PC-9 (cell line): ENCODE measurements at regions not wholly inside any gene's neighbourhood (a gene's known extent, or its start where the extent isn't known, plus 50 kb on each side); places are given as distances from the start of the nearest gene placed in this dataset.

Source experiments
- BruUV-seq: library from RNA; stranded (reverse); fragments of 400-500 nt; replicated peaks from 2 replicates; lab custom pipeline; 2021; lab: Mats Ljungman, UMichigan
- CTCF ChIA-PET: fragments of 300-600 bp; sonication (Branson Sonifier 250); formaldehyde crosslinking; loops from one replicate; lab custom pipeline; 2022; ENCODE audit warnings: antibody characterized with exemption; lab: Charles Lee
- POLR2A ChIA-PET: fragments of 300-600 bp; sonication (Branson Sonifier 250); formaldehyde crosslinking; loops from one replicate; lab custom pipeline; 2022; ENCODE audit warnings: antibody characterized with exemption; ENCODE audit not compliant: unreplicated experiment; lab: Charles Lee
- DNase-seq, 2 experiments: peaks; one replicate each; pipeline versions ENCODE4 v3.0.0 to v3.0.0-alpha.2; 2015 to 2022; ENCODE audit warnings: mixed read lengths in 1 of 2
- H2AFZ ChIP-seq: fragments of 200-600 bp; sonication (generic); 2 replicates; pipeline ENCODE4 v1.8.1; 2017; ENCODE audit warnings: antibody characterized with exemption
- H3F3A ChIP-seq: fragments of 200-600 bp; sonication (generic); 2 replicates; pipeline ENCODE4 v1.8.1; 2017; ENCODE audit warnings: antibody characterized with exemption, mild to moderate bottlenecking, low read depth; ENCODE audit not compliant: insufficient read depth
- H3K27ac ChIP-seq: fragments of 200-600 bp; sonication (generic); 2 replicates; pipeline ENCODE4 v1.6.1; 2016; ENCODE audit warnings: mixed run types
- H3K27me3 ChIP-seq: fragments of 200-600 bp; sonication (generic); 2 replicates; pipeline ENCODE4 v1.6.1; 2016; ENCODE audit warnings: low read depth, mixed run types; ENCODE audit not compliant: insufficient read depth
- H3K36me3 ChIP-seq: fragments of 200-600 bp; sonication (generic); 2 replicates; pipeline ENCODE4 v1.6.1; 2016; ENCODE audit warnings: low read depth, mixed run types
- H3K4me1 ChIP-seq: fragments of 200-600 bp; sonication (generic); replicated peaks from 2 replicates; pipeline ENCODE4 v1.6.1; 2016; ENCODE audit warnings: mixed run types; ENCODE audit not compliant: insufficient read depth
- H3K4me2 ChIP-seq: fragments of 200-600 bp; sonication (generic); 2 replicates; pipeline ENCODE4 v1.6.1; 2017; ENCODE audit warnings: mixed run types
- H3K4me3 ChIP-seq: fragments of 200-600 bp; sonication (generic); 2 replicates; pipeline ENCODE4 v1.6.1; 2016; ENCODE audit warnings: mixed run types
- H3K79me2 ChIP-seq: fragments of 200-600 bp; sonication (generic); 2 replicates; pipeline ENCODE4 v1.6.1; 2017; ENCODE audit warnings: low read depth, mixed run types
- H3K9me2 ChIP-seq: fragments of 200-600 bp; sonication (generic); 2 replicates; pipeline ENCODE4 v1.8.1; 2017; ENCODE audit warnings: mild to moderate bottlenecking; ENCODE audit not compliant: insufficient read depth
- H3K9me3 ChIP-seq: fragments of 200-600 bp; sonication (generic); 2 replicates; pipeline ENCODE4 v1.8.1; 2016; ENCODE audit warnings: low read depth; ENCODE audit not compliant: insufficient read depth
- H4K20me1 ChIP-seq: fragments of 200-600 bp; sonication (generic); 2 replicates; pipeline ENCODE4 v1.8.1; 2017; ENCODE audit not compliant: insufficient read depth
- EZH2 ChIP-seq: fragments of 200-600 bp; sonication (generic); IDR thresholded peaks from 2 replicates; pipeline ENCODE4 v1.8.0; 2017; ENCODE audit warnings: antibody characterized with exemption, low read depth
- intact Hi-C: fragments of 100-400 bp; cut with micrococcal nuclease; formaldehyde crosslinking; loops from one replicate; pipeline ENCODE4 v1.10.0; 2022; ENCODE audit not compliant: unreplicated experiment
- TF ChIP-seq, protein P1 (sequence below): fragments of 200-600 bp; sonication (generic); conservative IDR thresholded peaks from 2 replicates; pipeline ENCODE4 v1.6.1; 2017; ENCODE audit warnings: mixed run types, antibody characterized with exemption, mild to moderate bottlenecking, moderate library complexity

DNA sequence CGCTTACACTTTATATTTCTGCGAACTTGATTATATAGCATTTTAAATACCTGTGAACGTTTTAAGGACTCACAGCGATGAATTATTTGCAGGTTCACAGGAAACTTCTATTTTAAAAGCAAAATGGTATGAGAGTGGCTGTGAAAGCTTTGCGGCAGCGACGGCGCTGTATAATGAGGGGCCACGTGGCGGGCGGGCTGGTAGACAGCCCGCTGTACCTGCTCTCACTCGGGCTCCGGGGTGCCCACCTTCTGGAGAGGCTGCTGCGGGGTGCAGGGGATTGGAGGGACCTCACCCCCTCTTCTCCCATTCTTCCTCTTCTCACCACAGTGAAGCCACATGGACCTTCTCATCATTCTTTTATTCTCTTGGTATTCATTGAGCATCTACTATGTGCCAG is 164.2 kb upstream of the MYL2 start:
- no peaks in the 10 kb centered on the region for H3F3A ChIP-seq
- no peak for DNase-seq
- no peak overlapping the region for H3K27ac ChIP-seq
- H3K27me3 ChIP-seq, result peaks cover 98% of the 10 kb centered on the region
- no peak overlapping the region for H2AFZ ChIP-seq
- ChIA-PET CTCF (no interaction called here), POLR2A (no interaction called here)
- no peak overlapping the region for H3K4me3 ChIP-seq
- BruUV-seq, result no TSS peak
- no peaks in the 10 kb centered on the region for H3K79me2 ChIP-seq
- no peaks in the 10 kb centered on the region for H3K9me2 ChIP-seq
- H3K4me1 ChIP-seq, result no peaks in the 10 kb centered on the region
- no peaks in the 10 kb centered on the region for H3K36me3 ChIP-seq
- no peaks in the 10 kb centered on the region for H3K9me3 ChIP-seq
- intact Hi-C loops, result no loop called here
- no peaks in the 10 kb centered on the region for H4K20me1 ChIP-seq
- TF ChIP-seq EZH2, result no peak
- TF ChIP-seq, protein P1, sequence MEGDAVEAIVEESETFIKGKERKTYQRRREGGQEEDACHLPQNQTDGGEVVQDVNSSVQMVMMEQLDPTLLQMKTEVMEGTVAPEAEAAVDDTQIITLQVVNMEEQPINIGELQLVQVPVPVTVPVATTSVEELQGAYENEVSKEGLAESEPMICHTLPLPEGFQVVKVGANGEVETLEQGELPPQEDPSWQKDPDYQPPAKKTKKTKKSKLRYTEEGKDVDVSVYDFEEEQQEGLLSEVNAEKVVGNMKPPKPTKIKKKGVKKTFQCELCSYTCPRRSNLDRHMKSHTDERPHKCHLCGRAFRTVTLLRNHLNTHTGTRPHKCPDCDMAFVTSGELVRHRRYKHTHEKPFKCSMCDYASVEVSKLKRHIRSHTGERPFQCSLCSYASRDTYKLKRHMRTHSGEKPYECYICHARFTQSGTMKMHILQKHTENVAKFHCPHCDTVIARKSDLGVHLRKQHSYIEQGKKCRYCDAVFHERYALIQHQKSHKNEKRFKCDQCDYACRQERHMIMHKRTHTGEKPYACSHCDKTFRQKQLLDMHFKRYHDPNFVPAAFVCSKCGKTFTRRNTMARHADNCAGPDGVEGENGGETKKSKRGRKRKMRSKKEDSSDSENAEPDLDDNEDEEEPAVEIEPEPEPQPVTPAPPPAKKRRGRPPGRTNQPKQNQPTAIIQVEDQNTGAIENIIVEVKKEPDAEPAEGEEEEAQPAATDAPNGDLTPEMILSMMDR, result no peak
- H3K4me2 ChIP-seq, result no peak overlapping the region

DNA sequence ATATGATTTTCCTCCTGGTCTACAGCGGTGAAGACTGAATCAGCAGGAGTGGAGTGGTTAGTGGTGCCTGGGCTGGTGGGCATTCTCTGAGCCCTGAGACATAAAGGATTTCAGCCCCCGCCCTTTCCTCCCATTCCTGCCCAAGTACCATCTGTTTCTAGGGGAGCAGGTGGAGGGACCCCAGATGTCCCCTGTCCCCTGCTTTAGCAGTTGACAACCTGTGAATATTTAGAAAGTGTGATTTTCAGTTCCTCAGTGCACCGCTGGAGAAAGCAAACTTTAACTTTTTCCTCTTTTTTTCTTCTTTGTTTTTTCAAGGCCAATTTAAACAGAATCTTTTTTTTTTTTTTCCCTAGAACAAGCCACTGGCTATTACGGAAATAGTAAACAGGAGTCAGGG is 163.8 kb upstream of the MYL2 start:
- no peaks in the 10 kb centered on the region for H3K9me3 ChIP-seq
- intact Hi-C loops, result no loop called here
- no peak overlapping the region for H3K4me3 ChIP-seq
- H3K27me3 ChIP-seq, result peaks cover 98% of the 10 kb centered on the region
- ChIA-PET CTCF (no interaction called here), POLR2A (no interaction called here)
- no peaks in the 10 kb centered on the region for H3K9me2 ChIP-seq
- H4K20me1 ChIP-seq, result no peaks in the 10 kb centered on the region
- H3K79me2 ChIP-seq, result no peaks in the 10 kb centered on the region
- no peak for DNase-seq
- H3F3A ChIP-seq, result no peaks in the 10 kb centered on the region
- H2AFZ ChIP-seq, result no peak overlapping the region
- TF ChIP-seq EZH2, result no peak
- TF ChIP-seq, protein P1, result no peak
- H3K4me1 ChIP-seq, result no peaks in the 10 kb centered on the region
- no peak overlapping the region for H3K4me2 ChIP-seq
- no peaks in the 10 kb centered on the region for H3K36me3 ChIP-seq
- no TSS peak for BruUV-seq
- H3K27ac ChIP-seq, result no peak overlapping the region

DNA sequence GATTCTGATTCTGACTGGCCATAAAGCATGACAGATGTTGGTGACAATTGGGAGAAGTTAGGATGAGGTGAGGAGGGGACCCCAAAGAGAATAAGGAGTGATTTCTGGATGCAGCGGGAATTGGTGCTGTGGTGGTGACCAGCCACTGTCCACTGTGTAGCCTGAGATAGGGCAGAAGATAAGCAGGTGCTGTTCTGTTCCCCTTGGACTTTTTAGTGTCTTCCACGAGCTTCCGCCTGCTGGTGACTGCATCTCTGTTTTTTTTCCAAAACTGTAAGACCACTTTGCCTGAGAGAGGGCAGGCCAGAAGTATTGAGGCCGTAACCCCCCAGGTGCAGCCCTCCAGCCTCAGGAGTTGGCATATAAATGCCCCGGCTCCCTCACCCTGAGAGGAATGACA is 161.2 kb upstream of the MYL2 start:
- no TSS peak for BruUV-seq
- Histone ChIP-seq H3K4me2 (no peak overlapping the region), H3K9me3 (no peaks in the 10 kb centered on the region), H3K36me3 (no peaks in the 10 kb centered on the region), H3K27ac (no peak overlapping the region), H2AFZ (no peak overlapping the region), H3K4me1 (no peaks in the 10 kb centered on the region), H3K9me2 (no peaks in the 10 kb centered on the region), H3K79me2 (no peaks in the 10 kb centered on the region), H3K4me3 (no peak overlapping the region), H4K20me1 (no peaks in the 10 kb centered on the region), H3K27me3 (peaks cover 99% of the 10 kb centered on the region), H3F3A (no peaks in the 10 kb centered on the region)
- ChIA-PET POLR2A (no interaction called here), CTCF (interaction anchor here (0.6 kb wide), 1 partner anchor 62 kb away, joined by 4 read pairs; no protein-coding TSS in a partner anchor)
- intact Hi-C loops, result no loop called here
- no peak for DNase-seq
- TF ChIP-seq EZH2, result no peak
- TF ChIP-seq, protein P1, result no peak
